ENCODE measurements at regions not wholly inside any gene's neighbourhood (a gene's known extent, or its start where the extent isn't known, plus 50 kb on each side); places are given as distances from the start of the nearest gene placed in this dataset.

DNA sequence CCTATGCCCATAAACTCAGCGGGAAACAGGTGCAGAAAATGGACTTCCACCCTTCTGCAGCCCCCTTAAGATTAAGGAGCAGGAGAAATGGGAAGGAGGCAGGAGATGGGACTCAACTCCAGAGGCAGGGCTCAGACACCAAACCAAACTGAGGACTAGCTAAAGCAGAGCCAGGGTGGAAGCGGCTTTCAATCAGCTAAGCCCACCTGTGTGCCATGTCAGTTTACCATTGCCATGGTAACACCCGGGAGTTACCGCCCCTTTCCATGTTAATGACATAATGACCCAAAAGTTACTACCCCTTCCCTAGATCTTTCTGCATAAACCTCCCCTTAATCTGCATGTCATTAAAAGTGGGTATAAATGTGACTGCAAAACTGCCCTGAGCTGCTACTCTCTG lies 653.5 kb downstream of the PTPRU start:
- DNase-seq = no peak

DNA sequence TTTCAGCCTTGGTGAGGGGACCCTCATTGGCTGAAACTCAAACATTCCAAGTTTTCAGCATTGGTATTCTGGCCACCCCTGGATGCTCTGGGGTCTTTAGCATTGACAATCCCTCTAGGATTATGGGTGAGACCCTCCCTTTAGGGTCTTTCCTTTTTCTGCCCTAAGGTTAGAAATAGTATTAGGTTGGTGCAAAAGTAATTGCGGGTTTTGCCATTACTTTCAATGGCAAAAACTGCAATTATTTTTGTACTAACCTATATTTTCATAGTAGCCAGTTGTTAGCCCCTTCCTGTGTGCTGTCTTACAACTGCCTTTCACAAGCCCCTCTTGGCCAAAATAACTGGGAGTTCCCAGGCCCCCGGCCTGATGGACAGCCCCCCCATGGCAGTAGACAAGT lies 648.4 kb downstream of the PTPRU start:
- no peak for DNase-seq

DNA sequence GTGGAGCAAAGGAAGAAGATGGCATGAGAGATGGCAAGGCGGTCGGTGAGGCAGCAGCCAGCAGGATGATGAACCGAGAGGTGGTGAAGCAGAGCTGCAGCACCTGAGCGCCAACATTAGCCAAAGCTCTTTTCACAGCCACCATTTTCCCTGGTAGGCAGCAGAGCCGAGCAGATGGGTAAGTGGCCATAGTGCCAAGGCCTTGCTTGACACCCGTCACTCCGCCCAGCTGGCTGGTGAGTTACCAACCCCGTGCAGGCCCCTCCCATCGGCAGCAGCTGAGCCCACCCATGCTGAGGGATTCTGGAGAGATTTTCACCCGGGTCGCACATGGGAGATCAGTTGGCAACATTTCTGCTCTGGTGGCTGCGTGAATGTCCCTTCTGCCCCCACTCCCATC lies 647.7 kb downstream of the PTPRU start:
- DNase-seq = no peak

DNA sequence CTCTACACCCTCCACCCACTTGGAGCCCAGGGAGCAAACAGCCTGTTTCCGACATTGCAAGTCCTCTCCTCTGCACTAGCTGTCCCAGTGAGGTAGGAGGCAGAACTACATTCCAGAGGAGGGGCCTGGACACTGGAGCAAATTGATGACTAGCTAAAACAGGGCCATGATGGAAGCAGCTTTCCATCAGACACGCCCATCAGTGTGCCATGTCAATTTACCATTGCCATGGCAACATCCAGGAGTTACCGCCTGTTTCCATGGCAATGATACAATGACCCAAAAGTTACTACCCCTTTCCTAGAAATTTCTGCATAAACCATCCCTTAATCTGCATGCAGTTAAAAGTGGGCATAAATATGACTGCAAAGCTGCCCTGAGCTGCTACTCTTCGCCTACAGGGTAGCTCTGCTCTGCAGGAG lies 647.1 kb downstream of the PTPRU start:
- DNase-seq = no peak

GRCh38 chr1:29880556-29880955 lies 644.2 kb downstream of the PTPRU start:
- DNase-seq = no peak

DNA sequence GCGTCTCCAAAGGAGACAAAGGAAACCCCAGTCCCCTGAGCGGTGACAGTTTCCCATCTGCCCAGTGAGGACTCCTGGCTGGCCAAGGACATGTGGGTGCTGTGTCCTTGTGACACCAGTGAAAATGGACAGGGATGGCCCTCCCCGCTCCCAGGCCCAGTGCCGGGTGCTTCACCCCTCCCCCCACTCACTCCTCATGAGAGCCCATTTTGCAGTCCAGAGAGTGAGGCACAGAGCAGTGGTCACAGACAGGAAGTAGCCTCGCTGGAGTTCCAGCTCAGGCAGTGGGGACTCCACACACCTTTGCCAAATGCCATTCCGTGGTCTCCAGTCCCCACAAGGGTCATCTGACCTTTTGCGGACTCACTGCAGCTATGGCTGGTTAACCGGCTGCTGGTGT lies 642.9 kb downstream of the PTPRU start:
- DNase-seq = no peak

- no peak for DNase-seq
Observed at GRCh38 chr1:29878501-29878900, 642.2 kb downstream of the PTPRU start.

DNA sequence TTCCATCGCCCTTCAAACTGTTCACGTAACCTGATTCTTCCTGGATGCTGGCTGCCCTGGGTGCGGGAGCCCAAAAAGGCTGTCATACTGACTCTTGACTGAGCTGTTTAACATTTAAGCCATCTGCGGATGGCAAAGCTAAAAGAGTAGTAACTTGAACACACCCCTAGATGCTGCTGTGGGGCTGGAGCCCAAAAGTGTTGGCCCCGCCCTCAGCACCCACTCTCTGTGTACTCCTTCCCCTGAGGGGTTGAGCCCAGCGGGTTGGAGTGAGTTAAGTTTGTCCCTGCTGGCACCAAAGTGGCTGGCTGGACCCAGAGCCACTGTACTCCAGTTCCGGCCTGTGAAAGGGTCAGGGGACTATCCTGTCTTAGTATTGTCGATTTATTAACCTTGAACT lies 640.6 kb downstream of the PTPRU start:
- no peak for DNase-seq

GRCh38 chr1:29876441-29876840 lies 640.1 kb downstream of the PTPRU start:
- no peak for DNase-seq

DNA sequence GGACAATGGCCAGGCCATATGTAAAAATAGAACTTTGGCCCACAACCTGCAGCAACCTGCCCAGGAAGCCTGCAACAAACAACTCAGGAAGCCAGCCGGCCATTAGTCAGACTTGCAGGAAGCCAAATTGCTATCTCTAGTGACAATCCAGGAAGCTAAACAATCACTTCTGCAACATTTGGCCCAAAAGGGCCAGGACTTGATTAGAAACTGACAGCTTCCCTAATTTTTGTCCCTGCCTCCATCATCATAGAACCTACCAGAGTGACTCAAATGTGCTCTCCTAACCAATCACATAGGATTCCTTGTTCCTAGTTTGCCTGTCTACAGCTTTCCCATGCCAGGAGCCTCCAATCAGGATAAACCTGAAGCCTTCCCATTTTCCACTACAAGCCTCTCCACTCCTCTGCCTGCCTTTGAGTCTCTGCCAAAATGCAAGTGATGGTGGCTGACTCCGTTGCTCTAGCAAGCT lies 639.3 kb downstream of the PTPRU start:
- peak; percentile 6 to 9 for DNase-seq

- DNase-seq = no peak
Observed at GRCh38 chr1:29870621-29871020, 634.3 kb downstream of the PTPRU start.

GRCh38 chr1:29869802-29870201 lies 633.5 kb downstream of the PTPRU start:
- no peak for DNase-seq

- no peak for DNase-seq
Observed at GRCh38 chr1:29868944-29869343, 632.6 kb downstream of the PTPRU start.

DNA sequence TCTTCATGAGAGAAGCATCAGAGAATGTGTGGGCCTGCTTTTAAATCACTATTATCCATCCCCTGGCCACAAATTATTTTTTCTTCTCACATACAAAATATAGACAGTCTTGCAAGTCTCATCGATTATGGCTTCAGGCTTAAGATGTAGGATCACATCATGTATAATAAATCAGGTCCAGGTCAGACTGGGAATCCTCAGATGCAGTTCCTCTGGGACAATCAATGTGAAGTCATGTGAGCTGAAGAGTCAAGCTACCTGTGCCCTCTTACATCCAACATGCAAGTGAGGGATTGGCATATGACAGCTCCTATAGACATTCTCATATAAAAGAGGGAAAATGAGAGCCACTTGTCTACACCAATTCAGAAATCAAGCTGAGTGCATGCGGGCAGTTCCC lies 631.8 kb downstream of the PTPRU start:
- DNase-seq = no peak

DNA sequence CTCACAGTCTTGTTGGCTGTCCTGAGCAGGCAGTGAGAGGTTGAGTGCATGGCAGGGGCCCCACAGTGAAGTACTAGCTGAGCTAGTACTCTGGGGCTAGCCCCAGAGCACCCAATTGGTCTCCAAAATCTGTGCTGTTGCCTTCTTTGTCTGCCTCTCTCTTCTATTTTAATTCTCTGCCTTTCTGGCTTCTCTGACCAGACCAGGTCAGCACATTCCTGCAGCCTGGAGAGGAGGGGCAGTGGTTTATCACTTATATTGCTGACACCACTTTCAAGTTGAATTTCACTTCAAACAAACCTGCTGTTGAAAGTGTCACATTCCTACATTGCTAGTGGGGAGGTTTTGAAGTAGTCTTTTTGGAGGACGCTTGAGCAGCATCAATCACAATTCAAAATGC lies 628.7 kb downstream of the PTPRU start:
- no peak for DNase-seq

DNA sequence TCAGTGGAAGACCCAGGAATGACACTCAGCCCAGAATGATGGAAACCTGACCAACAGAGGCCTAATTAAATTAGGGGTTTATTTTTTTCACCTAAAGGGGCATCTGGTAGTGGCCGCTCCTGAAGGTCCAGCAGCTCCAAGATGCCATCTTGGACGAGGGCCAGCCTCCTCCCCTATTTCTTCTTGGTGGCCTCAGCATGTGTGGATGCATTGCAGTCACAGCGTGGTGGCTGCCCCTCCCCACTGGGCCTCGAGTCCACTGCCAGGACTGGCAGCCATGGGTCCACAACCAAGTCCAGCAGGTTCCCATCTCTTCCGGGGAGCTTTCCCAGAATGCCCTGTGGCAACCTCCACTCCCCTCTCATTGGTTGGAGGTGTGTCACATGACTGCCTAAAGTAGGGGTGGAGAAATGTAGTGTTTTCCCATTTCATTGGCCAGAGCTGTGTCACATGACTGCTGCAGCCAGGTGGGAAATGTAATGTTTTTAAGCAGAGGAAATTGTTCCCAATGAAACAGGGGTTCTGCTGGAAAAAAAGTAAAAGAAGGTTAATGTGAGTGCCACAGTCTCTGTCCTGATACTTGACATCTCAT lies 628.2 kb downstream of the PTPRU start:
- DNase-seq = no peak

GRCh38 chr1:29861922-29862321 lies 625.6 kb downstream of the PTPRU start:
- no peak for DNase-seq

- no peak for DNase-seq
Observed at GRCh38 chr1:29861446-29861845, 625.1 kb downstream of the PTPRU start.

GRCh38 chr1:29860681-29861080 lies 624.4 kb downstream of the PTPRU start:
- no peak for DNase-seq

DNA sequence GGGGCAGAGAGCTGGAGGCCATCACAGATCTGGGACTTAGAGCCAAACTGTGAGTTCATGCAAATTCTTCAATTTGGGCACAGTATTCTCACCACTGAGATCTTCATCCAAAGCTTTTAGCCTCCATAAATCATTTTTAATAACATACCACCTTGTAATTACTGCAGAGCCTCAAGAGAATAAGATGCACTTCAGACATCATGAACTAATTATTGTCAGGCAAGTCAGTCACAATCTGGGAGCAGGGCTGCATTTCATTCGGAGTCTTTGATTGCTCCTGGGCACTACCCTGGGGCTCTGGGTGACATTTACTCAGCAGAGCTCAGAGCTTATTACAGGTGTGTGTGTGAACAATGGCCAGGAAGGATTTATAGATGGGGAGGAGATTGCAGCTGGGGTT lies 623.7 kb downstream of the PTPRU start:
- DNase-seq = no peak

DNA sequence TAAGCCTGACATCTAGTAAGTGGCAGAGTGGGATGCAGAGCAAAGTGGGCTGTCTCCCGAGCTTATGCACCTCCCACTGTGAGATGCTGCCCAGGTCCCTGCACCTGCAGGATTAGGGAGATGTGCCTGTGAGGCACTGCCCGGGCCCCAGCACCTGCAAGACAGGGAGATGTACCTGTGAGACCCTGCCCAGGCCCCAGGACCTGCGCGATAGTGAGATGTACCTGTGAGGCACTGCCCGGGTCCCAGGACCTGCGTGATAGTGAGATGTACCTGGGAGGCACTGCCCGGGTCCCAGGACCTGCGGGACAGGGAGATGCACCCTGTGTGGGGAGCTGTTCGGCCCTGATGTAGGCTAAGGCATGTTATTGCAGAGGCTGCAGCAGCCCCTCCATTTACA lies 622.8 kb downstream of the PTPRU start:
- no peak for DNase-seq

DNA sequence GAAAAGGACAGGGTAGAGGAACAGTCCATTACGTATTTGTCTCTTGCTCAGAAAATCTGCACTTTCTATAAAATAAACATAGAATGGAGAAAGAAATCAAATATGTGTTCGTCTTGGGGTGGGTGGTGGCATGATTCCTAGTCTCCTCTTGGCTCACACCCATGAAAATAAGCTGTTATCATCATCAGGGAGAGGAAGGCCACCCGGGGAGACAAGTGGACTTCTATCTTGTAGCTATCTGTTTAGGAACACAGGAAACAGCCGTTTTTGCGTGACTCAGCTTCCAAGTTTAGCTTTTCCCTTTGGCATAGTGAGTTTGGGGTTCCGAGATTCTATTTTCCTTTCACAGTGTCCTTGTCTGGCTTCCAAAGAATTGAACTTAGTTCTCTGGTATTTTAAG lies 622.3 kb downstream of the PTPRU start:
- no peak for DNase-seq

- no peak for DNase-seq
Observed at GRCh38 chr1:29856340-29857114, 620.2 kb downstream of the PTPRU start.

DNA sequence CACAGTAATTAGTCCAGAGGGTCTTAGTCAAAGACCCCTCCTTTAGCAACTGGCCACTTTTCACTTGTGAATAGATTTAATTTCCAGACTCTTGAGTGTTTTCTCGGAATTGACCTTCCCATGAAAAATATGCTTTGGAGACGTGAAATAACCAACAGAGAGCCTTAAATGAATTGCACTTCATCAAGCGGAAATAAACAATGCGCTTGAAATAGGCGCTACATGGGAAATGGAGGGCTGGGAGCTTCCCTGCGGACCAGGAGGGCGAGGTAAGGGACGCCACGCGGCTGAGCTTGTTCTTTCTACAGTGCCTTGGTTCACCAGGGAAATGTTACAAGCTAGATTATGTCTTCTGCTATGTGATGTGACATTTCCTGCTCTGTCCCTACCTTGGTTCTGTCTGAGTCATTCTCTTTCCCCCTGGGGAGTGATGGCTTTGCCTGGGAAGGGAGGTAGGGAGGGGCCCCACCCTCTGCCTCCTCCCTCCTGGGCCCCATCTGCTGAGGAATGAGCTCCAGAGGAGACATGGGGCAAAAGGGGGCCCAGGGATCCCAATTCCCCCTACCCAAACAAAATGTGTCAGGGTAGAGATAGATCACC lies 619.3 kb downstream of the PTPRU start:
- DNase-seq = no peak

Measured in inflammatory macrophage (primary cell).